ENCODE measurements at regions not wholly inside any gene's neighbourhood (a gene's known extent, or its start where the extent isn't known, plus 50 kb on each side); places are given as distances from the start of the nearest gene placed in this dataset.

- Mint-ChIP-seq H3K27me3 (no peaks in the 10 kb centered on the region), H3K27ac (peak overlapping the region; percentile 94), H3K36me3 (ENCODE audit: low read depth) (peaks cover 30% of the 10 kb centered on the region), H3K4me1 (ENCODE audit: low read depth) (peaks cover 63% of the 10 kb centered on the region), H3K4me3 (no peak overlapping the region), H3K9me3 (peaks cover 23% of the 10 kb centered on the region)
- POLR2A ChIA-PET = no interaction called here
- TF ChIP-seq, protein P1, sequence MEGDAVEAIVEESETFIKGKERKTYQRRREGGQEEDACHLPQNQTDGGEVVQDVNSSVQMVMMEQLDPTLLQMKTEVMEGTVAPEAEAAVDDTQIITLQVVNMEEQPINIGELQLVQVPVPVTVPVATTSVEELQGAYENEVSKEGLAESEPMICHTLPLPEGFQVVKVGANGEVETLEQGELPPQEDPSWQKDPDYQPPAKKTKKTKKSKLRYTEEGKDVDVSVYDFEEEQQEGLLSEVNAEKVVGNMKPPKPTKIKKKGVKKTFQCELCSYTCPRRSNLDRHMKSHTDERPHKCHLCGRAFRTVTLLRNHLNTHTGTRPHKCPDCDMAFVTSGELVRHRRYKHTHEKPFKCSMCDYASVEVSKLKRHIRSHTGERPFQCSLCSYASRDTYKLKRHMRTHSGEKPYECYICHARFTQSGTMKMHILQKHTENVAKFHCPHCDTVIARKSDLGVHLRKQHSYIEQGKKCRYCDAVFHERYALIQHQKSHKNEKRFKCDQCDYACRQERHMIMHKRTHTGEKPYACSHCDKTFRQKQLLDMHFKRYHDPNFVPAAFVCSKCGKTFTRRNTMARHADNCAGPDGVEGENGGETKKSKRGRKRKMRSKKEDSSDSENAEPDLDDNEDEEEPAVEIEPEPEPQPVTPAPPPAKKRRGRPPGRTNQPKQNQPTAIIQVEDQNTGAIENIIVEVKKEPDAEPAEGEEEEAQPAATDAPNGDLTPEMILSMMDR (IDR thresholded peaks at IDR 0.05) = no peak
- ATAC-seq (no peak), DNase-seq (no peak)
- intact Hi-C loops (cut with micrococcal nuclease) = no loop called here
- CTCF ChIA-PET = no interaction called here
Measured at GRCh38 chr1:121515235-121515634, 330.5 kb downstream of the SRGAP2C start.

DNA sequence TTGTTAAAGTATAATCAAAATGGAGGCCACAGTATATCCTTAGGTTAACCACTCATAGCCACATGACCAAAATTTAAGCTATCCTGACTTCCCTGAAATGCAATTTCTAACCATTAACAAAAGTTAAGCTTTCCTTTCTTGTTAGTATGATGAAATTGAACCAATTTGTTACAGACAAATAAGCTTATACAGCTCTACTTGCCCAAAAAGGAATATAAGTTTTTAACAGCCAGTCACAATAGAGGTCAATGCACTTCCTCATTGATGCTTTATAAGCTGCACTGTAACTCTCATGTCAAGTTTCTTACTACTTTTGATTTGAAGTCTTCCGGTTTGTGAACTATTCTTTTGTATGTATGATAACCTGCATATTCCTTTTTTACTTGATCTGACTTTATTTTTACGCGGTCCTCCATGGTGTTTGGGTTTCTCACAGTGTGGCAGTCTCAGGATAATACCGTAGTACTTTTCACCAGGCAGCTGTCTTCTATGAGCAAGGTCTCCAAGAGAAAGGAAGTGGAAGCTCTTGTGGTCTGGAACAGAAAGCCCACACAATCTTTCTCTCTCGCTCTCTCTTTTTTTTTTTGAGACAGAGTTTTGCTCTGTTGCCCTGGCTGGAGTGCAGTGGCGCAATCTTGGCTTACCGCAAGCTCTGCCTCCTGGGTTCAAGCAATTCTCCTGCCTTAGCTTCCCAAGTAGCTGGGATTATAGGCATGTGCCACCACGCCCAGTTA, 331.6 kb downstream of the SRGAP2C start:
- H3K4me1 Mint-ChIP-seq (ENCODE audit: low read depth) = peaks cover 60% of the 10 kb centered on the region
- CTCF ChIA-PET = interaction anchor here (1.0 to 1.6 kb wide), 2 partner anchors 9 to 70 kb away, joined by 3 to 5 read pairs; no protein-coding TSS in a partner anchor

GRCh38 chr1:121517586-121518230, 332.9 kb downstream of the SRGAP2C start:
- peaks cover 15% of the 10 kb centered on the region for H3K36me3 Mint-ChIP-seq (ENCODE audit: low read depth)
- H3K4me3 Mint-ChIP-seq = peak overlapping the region; percentile 95
- ChIA-PET POLR2A (interaction anchor here (0.8 to 1.2 kb wide), 2 partner anchors 25 to 38 kb away, joined by 3 to 4 read pairs; no protein-coding TSS in a partner anchor), CTCF (interaction anchor here (1.6 to 1.7 kb wide), 2 partner anchors 71 kb away, joined by 4 to 5 read pairs; no protein-coding TSS in a partner anchor)
- TF ChIP-seq, protein P1 (IDR thresholded peaks at IDR 0.05) = no peak
- DNase-seq = no peak
- intact Hi-C loops (cut with micrococcal nuclease) = loop anchor here (2.0 kb wide), 1 partner anchor 59 kb away; no protein-coding TSS in a partner anchor
- H3K27me3 Mint-ChIP-seq = no peaks in the 10 kb centered on the region
- ATAC-seq = no peak
- peak overlapping the region; percentile 94 for H3K27ac Mint-ChIP-seq
- peaks cover 52% of the 10 kb centered on the region for H3K4me1 Mint-ChIP-seq (ENCODE audit: low read depth)
- H3K9me3 Mint-ChIP-seq = peaks cover 9% of the 10 kb centered on the region

More for the DNA sequence above, 331.6 kb downstream of the SRGAP2C start:
- H3K9me3 Mint-ChIP-seq = peaks cover 13% of the 10 kb centered on the region
- peak overlapping the region; percentile 94 for H3K27ac Mint-ChIP-seq
- peak; percentile 64 for DNase-seq
- peak; percentile 41 for ATAC-seq
- H3K4me3 Mint-ChIP-seq = peak overlapping the region; percentile 57
- POLR2A ChIA-PET = interaction anchor here (0.8 to 1.1 kb wide), 2 partner anchors 26 to 30 kb away, joined by 3 read pairs; no protein-coding TSS in a partner anchor
- intact Hi-C loops (cut with micrococcal nuclease) = loop anchor here (2.0 kb wide), 1 partner anchor 58 kb away; no protein-coding TSS in a partner anchor
- peaks cover 23% of the 10 kb centered on the region for H3K36me3 Mint-ChIP-seq (ENCODE audit: low read depth)
- TF ChIP-seq, protein P1 (IDR thresholded peaks at IDR 0.05) = no peak
- no peaks in the 10 kb centered on the region for H3K27me3 Mint-ChIP-seq

- Mint-ChIP-seq H3K4me3 (peak overlapping the region; percentile 95), H3K4me1 (ENCODE audit: low read depth) (peaks cover 52% of the 10 kb centered on the region), H3K27ac (peak overlapping the region; percentile 94), H3K36me3 (ENCODE audit: low read depth) (peaks cover 15% of the 10 kb centered on the region), H3K27me3 (no peaks in the 10 kb centered on the region), H3K9me3 (peaks cover 9% of the 10 kb centered on the region)
- intact Hi-C loops (cut with micrococcal nuclease) = no loop called here
- ChIA-PET CTCF (interaction anchor here (1.7 kb wide), 1 partner anchor 72 kb away, joined by 4 read pairs; no protein-coding TSS in a partner anchor), POLR2A (interaction anchor here (1.2 to 1.9 kb wide), 4 partner anchors 11 to 102 kb away, joined by 3 to 7 read pairs (median 4); no protein-coding TSS in a partner anchor)
- DNase-seq (no peak), ATAC-seq (no peak)
- TF ChIP-seq, protein P1 (IDR thresholded peaks at IDR 0.05) = no peak
Measured at GRCh38 chr1:121518726-121519041, 333.9 kb downstream of the SRGAP2C start.
